Fibroblast of lung (primary cell): ENCODE measurements at regions not wholly inside any gene's neighbourhood (a gene's known extent, or its start where the extent isn't known, plus 50 kb on each side); places are given as distances from the start of the nearest gene placed in this dataset.

ENCODE experiments used
- DNase-seq, 2 donors: peaks; one replicate each; pipeline versions ENCODE4 v3.0.0 to v3.0.0-alpha.2; 2010; ENCODE audit warnings: low read depth in 2 of 2
- H2AFZ ChIP-seq: 2 replicates; pipeline ENCODE4 v1.5.1; 2012; ENCODE audit warnings: low read length, control low read depth, inconsistent platforms
- H3K27ac ChIP-seq: 2 replicates; pipeline ENCODE4 v1.5.1; 2011; ENCODE audit warnings: low read length, control low read depth; ENCODE audit not compliant: insufficient read depth
- H3K27me3 ChIP-seq: 2 replicates; pipeline ENCODE4 v1.5.1; 2011; ENCODE audit warnings: mild to moderate bottlenecking, low read length; ENCODE audit not compliant: control insufficient read depth, insufficient read depth
- H3K36me3 ChIP-seq: 2 replicates; pipeline ENCODE4 v1.5.1; 2011; ENCODE audit warnings: low read length; ENCODE audit not compliant: control insufficient read depth, insufficient read depth
- H3K4me1 ChIP-seq: 2 replicates; pipeline ENCODE4 v1.5.1; 2011; ENCODE audit warnings: low read length; ENCODE audit not compliant: control insufficient read depth, insufficient read depth; ENCODE audit errors: extremely low read depth
- H3K4me2 ChIP-seq: 2 replicates; pipeline ENCODE4 v1.5.1; 2011; ENCODE audit warnings: low read length, control low read depth; ENCODE audit not compliant: insufficient read depth; ENCODE audit errors: extremely low read depth
- H3K4me3 ChIP-seq, 4 experiments: fragments of 200-600 bp in 1 of 4; sonication (generic) in 1 of 4; replicated peaks in 1 of 4; 2 replicates each; pipeline ENCODE4 v1.5.1; 2011 to 2016; ENCODE audit warnings: low read length in 4 of 4, low read depth in 3 of 4, mild to moderate bottlenecking in 3 of 4, control low read depth in 2 of 4, inconsistent platforms in 1 of 4, mixed read lengths in 1 of 4; ENCODE audit not compliant: insufficient read depth in 1 of 4; ENCODE audit errors: control extremely low read depth in 1 of 4
- H3K79me2 ChIP-seq: 2 replicates; pipeline ENCODE4 v1.5.1; 2012; ENCODE audit warnings: mild to moderate bottlenecking, low read length, inconsistent platforms; ENCODE audit not compliant: control insufficient read depth, insufficient read depth
- H3K9ac ChIP-seq: 2 replicates; pipeline ENCODE4 v1.5.1; 2011; ENCODE audit warnings: mild to moderate bottlenecking, low read length, control low read depth; ENCODE audit not compliant: insufficient read depth
- H3K9me3 ChIP-seq: 2 replicates; pipeline ENCODE4 v1.5.1; 2012; ENCODE audit warnings: low read depth, low read length; ENCODE audit not compliant: control insufficient read depth, insufficient read depth
- H4K20me1 ChIP-seq: 2 replicates; pipeline ENCODE4 v1.5.1; 2011; ENCODE audit warnings: low read length; ENCODE audit not compliant: control insufficient read depth, insufficient read depth; ENCODE audit errors: extremely low read depth
- EZH2 ChIP-seq: IDR thresholded peaks from 2 replicates; pipeline ENCODE4 v1.5.1; 2012; ENCODE audit warnings: low read length, control low read depth, mild to moderate bottlenecking; ENCODE audit errors: missing control alignments
- TF ChIP-seq, protein P1 (sequence below), 2 donors: IDR thresholded peaks in 1 of 2; conservative IDR thresholded peaks in 1 of 2; 1 replicate in 1 of 2; 2 replicates in 1 of 2; pipeline ENCODE4 v1.5.1; 2011 to 2012; ENCODE audit warnings: low read length in 2 of 2, control low read depth in 1 of 2, inconsistent platforms in 1 of 2, low read depth in 1 of 2, mild to moderate bottlenecking in 1 of 2

DNA sequence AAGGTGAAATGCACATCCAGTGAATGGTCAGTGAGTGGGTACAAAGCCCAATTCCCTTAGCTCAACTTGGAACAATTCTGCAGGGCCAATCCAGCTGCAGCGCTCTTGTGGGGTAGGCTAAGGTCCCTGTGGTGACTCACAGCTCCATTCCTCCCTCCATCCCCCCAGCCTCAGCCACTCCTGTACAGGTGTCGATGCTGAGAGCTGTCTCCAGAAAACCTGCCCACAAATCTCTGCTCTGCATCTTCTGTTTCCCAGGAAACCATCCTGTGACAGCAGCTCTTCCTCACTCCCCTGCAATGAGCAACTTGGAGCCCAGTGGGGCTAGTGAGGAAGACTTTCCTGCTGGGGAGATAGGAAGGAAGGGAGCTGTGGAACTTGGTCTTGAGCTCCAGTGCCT is 244.7 kb upstream of the GPR26 start:
- Histone ChIP-seq H3K9me3 (no peaks in the 10 kb centered on the region), H4K20me1 (no peaks in the 10 kb centered on the region), H3K27me3 (no peaks in the 10 kb centered on the region), H2AFZ (no peak overlapping the region), H3K4me3 (no peak overlapping the region), H3K4me2 (no peak overlapping the region), H3K4me1 (no peaks in the 10 kb centered on the region), H3K9ac (no peak overlapping the region), H3K36me3 (no peaks in the 10 kb centered on the region), H3K27ac (no peak overlapping the region), H3K79me2 (no peaks in the 10 kb centered on the region)
- no peak for DNase-seq
- TF ChIP-seq, protein P1, sequence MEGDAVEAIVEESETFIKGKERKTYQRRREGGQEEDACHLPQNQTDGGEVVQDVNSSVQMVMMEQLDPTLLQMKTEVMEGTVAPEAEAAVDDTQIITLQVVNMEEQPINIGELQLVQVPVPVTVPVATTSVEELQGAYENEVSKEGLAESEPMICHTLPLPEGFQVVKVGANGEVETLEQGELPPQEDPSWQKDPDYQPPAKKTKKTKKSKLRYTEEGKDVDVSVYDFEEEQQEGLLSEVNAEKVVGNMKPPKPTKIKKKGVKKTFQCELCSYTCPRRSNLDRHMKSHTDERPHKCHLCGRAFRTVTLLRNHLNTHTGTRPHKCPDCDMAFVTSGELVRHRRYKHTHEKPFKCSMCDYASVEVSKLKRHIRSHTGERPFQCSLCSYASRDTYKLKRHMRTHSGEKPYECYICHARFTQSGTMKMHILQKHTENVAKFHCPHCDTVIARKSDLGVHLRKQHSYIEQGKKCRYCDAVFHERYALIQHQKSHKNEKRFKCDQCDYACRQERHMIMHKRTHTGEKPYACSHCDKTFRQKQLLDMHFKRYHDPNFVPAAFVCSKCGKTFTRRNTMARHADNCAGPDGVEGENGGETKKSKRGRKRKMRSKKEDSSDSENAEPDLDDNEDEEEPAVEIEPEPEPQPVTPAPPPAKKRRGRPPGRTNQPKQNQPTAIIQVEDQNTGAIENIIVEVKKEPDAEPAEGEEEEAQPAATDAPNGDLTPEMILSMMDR (conservative IDR thresholded peaks at IDR 0.05 in 1 of 2, IDR thresholded peaks at IDR 0.05 in 1 of 2; ENCODE audit: low read depth in 1 of 2, low read length in 2 of 2) = no peak
- TF ChIP-seq EZH2 = no peak

DNA sequence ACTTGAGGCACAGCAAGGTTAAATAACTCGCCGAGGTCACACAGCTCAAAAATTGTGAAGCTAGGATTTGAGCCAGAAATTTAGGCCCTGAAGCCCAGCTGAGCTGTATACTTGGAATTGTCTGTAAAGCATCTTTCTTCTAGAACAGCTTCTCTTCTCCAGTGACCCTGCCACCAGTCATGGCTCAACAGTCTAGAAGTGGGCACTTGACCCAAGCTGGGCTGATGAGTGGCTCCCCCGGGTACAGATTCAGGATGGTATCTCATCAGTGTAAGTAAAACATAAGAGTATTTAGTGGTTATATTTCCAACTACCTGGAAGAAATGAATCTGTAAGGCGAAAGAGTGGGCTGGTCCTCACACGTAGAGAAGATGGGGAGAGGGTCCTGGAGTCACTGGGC is 243.9 kb upstream of the GPR26 start:
- Histone ChIP-seq H3K4me1 (no peaks in the 10 kb centered on the region), H3K9ac (no peak overlapping the region), H3K4me3 (no peak overlapping the region), H2AFZ (no peak overlapping the region), H3K36me3 (no peaks in the 10 kb centered on the region), H3K27me3 (no peaks in the 10 kb centered on the region), H3K9me3 (no peaks in the 10 kb centered on the region), H3K79me2 (no peaks in the 10 kb centered on the region), H3K27ac (no peak overlapping the region), H3K4me2 (no peak overlapping the region), H4K20me1 (no peaks in the 10 kb centered on the region)
- no peak for DNase-seq
- TF ChIP-seq, protein P1 (conservative IDR thresholded peaks at IDR 0.05 in 1 of 2, IDR thresholded peaks at IDR 0.05 in 1 of 2; ENCODE audit: low read depth in 1 of 2, low read length in 2 of 2) = no peak
- TF ChIP-seq EZH2 = no peak

DNA sequence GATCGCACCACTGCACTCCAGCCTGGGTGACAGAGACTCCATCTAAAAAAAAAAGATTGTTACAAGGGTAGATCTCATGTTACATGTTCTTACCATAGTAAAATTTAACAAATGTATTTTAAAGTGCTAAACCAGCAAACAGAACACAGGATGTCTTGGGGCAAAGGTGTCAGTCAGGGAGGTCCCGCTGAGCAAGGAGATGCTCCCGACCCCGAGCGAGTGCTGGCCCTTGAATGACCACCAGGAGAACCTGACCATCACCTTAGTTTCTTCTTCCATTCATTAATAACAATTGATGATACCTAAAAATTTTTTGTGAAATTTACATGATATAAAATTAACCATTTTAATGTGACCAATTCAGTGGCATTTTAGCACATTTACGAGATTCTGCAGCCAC is 241.6 kb upstream of the GPR26 start:
- H3K27me3 ChIP-seq = no peaks in the 10 kb centered on the region
- H2AFZ ChIP-seq = no peak overlapping the region
- H3K4me2 ChIP-seq = no peak overlapping the region
- H3K9ac ChIP-seq = no peak overlapping the region
- no peaks in the 10 kb centered on the region for H3K79me2 ChIP-seq
- H3K9me3 ChIP-seq = no peaks in the 10 kb centered on the region
- no peaks in the 10 kb centered on the region for H3K36me3 ChIP-seq
- TF ChIP-seq, protein P1 (conservative IDR thresholded peaks at IDR 0.05 in 1 of 2, IDR thresholded peaks at IDR 0.05 in 1 of 2; ENCODE audit: low read depth in 1 of 2, low read length in 2 of 2) = no peak
- TF ChIP-seq EZH2 = no peak
- no peak for DNase-seq
- no peaks in the 10 kb centered on the region for H4K20me1 ChIP-seq
- H3K27ac ChIP-seq = no peak overlapping the region
- no peaks in the 10 kb centered on the region for H3K4me1 ChIP-seq
- H3K4me3 ChIP-seq = no peak overlapping the region
